IPS-20b (cell line): ENCODE measurements at regions not wholly inside any gene's neighbourhood (a gene's known extent, or its start where the extent isn't known, plus 50 kb on each side); places are given as distances from the start of the nearest gene placed in this dataset.

Source experiments
- H3K27ac ChIP-seq: one replicate; pipeline ENCODE4 v1.5.1; 2013; ENCODE audit warnings: low read length
- H3K27me3 ChIP-seq: 2 replicates; pipeline ENCODE4 v1.6.1; 2013; ENCODE audit warnings: mild to moderate bottlenecking, low read length, inconsistent platforms; ENCODE audit not compliant: insufficient read depth
- H3K36me3 ChIP-seq: 2 replicates; pipeline ENCODE4 v1.6.1; 2013; ENCODE audit warnings: low read depth, mild to moderate bottlenecking, inconsistent platforms, low read length, moderate library complexity; ENCODE audit not compliant: insufficient read depth
- H3K4me1 ChIP-seq: 2 replicates; pipeline ENCODE4 v1.6.1; 2013; ENCODE audit warnings: mild to moderate bottlenecking, control low read depth, inconsistent platforms, low read length, moderate library complexity; ENCODE audit not compliant: insufficient read depth
- H3K4me3 ChIP-seq: 2 replicates; pipeline ENCODE4 v1.5.1; 2013; ENCODE audit warnings: mild to moderate bottlenecking, low read length, inconsistent platforms
- H3K9ac ChIP-seq: 2 replicates; pipeline ENCODE4 v1.6.1; 2013; ENCODE audit warnings: low read depth, mild to moderate bottlenecking, inconsistent platforms, low read length, moderate library complexity
- H3K9me3 ChIP-seq: 2 replicates; pipeline ENCODE4 v1.6.1; 2013; ENCODE audit warnings: mild to moderate bottlenecking, low read depth, low read length, inconsistent platforms; ENCODE audit not compliant: insufficient read depth

- Histone ChIP-seq H3K4me1 (no peaks in the 10 kb centered on the region), H3K27me3 (no peaks in the 10 kb centered on the region), H3K36me3 (no peaks in the 10 kb centered on the region), H3K27ac (no peak overlapping the region), H3K9me3 (no peaks in the 10 kb centered on the region), H3K9ac (no peak overlapping the region), H3K4me3 (no peak overlapping the region)
Measured at GRCh38 chr16:79734721-79735120, 134.2 kb upstream of the MAF start.

GRCh38 chr16:79728923-79729240 lies 128.3 kb upstream of the MAF start:
- Histone ChIP-seq H3K9ac (no peak overlapping the region), H3K9me3 (no peaks in the 10 kb centered on the region), H3K27me3 (no peaks in the 10 kb centered on the region), H3K27ac (no peak overlapping the region), H3K36me3 (no peaks in the 10 kb centered on the region), H3K4me1 (no peaks in the 10 kb centered on the region), H3K4me3 (no peak overlapping the region)

DNA sequence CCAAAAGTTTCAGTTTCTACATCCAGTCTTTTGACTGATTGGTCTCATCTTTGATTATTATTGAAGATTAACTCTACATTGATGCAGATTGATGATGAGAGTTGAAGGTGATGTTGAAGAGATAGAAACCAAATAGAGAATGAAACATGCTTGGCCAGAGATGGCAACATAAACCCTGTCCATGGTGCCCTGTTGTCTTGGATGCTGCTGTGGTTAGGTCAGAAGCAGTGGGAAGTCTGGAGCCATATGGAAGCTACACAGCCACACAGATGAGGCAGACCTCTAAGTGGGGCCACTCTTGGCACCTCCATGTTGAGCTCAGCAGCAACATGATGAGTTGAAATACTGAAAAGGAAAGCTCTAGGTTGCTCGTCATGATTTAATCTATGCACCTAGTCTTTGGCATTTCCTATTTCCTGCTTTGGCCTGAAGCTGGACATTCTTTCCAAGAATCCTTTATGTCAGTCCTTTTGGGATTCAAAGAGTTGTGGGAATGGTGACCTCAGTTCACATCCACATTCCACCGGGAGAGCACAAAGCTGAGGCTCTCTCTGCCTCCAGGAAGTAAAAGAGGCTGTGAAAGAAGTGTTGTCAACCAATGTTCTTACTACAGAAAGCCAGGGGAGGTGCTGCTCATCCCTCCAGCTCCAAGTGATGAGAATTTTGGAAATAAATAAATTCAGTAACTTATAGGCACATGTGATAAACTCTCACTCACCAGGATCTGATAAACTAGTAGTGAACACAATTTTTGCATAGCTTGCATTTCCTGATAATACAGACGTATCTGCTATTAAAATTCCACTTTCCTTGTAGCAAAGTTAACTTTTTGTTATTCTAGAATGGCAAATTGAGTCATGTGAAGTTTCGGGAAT lies 127.7 kb upstream of the MAF start:
- no peaks in the 10 kb centered on the region for H3K36me3 ChIP-seq
- no peaks in the 10 kb centered on the region for H3K9me3 ChIP-seq
- no peaks in the 10 kb centered on the region for H3K27me3 ChIP-seq
- no peak overlapping the region for H3K27ac ChIP-seq
- no peak overlapping the region for H3K4me3 ChIP-seq
- H3K9ac ChIP-seq = no peak overlapping the region
- 0 out of 2 replicates have a peak, but pooled peaks cover 3% of the 10 kb centered on the region for H3K4me1 ChIP-seq

DNA sequence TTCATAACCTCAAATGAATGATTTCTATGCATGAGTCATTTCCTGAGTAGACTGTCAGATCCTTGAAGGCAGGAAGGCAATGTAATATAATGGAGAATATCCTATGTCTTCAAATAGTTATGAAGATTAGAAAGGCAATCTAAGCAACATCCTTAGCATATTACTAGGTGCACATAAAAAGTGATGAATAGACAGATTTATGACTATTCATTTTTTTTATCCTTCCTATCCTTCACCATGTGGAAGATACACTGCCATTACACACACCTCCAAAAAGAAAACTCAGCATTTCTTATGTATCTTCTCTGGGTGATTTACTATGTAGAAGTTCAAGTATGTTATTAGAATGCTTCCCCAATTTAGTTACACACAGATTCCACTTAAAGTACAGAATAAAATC lies 126.4 kb upstream of the MAF start:
- no peaks in the 10 kb centered on the region for H3K9me3 ChIP-seq
- no peak overlapping the region for H3K27ac ChIP-seq
- H3K36me3 ChIP-seq = no peaks in the 10 kb centered on the region
- 0 out of 2 replicates have a peak, but pooled peaks cover 3% of the 10 kb centered on the region for H3K4me1 ChIP-seq
- no peak overlapping the region for H3K4me3 ChIP-seq
- H3K9ac ChIP-seq = no peak overlapping the region
- H3K27me3 ChIP-seq = no peaks in the 10 kb centered on the region

- H3K36me3 ChIP-seq = no peaks in the 10 kb centered on the region
- no peak overlapping the region for H3K27ac ChIP-seq
Measured at GRCh38 chr16:79725051-79725450, 124.5 kb upstream of the MAF start.

DNA sequence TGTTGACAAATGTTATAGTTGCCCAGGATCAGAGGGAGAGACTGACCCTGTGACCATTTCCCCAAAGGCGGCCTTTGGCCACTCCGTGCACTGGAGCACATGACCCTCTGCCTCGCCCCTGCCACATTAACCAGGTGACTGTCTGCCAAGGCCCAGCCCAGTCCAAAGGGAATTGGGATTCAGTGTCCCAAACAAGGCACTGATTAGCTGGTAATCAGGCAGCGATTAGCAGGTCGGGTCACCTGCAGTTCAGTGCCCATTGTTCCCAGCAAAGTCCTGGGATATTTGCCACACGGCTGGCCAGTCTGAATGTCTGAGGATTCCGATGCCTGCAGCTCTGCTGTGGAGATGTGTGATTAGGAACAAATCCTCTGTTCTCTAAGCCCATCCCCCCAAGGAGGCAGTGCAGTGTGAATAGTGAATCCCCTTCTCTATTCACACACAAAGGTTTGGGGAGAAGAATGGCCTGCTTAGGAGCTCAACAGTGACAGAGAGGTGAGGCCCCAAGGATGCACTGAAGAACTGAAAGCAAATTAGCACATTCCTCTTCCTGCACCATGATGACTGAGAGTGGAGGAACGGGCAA lies 123.1 kb upstream of the MAF start:
- H3K9me3 ChIP-seq = no peaks in the 10 kb centered on the region
- H3K27me3 ChIP-seq = no peaks in the 10 kb centered on the region
- H3K4me1 ChIP-seq = 0 out of 2 replicates have a peak, but pooled peaks cover 3% of the 10 kb centered on the region
- no peak overlapping the region for H3K27ac ChIP-seq
- H3K9ac ChIP-seq = no peak overlapping the region
- H3K4me3 ChIP-seq = no peak overlapping the region
- no peaks in the 10 kb centered on the region for H3K36me3 ChIP-seq

More at GRCh38 chr16:79725051-79725450, 124.5 kb upstream of the MAF start:
- H3K4me3 ChIP-seq = no peak overlapping the region
- no peaks in the 10 kb centered on the region for H3K27me3 ChIP-seq
- H3K9me3 ChIP-seq = no peaks in the 10 kb centered on the region
- no peak overlapping the region for H3K9ac ChIP-seq
- H3K4me1 ChIP-seq = 0 out of 2 replicates have a peak, but pooled peaks cover 3% of the 10 kb centered on the region

GRCh38 chr16:79721270-79721669 lies 120.7 kb upstream of the MAF start:
- Histone ChIP-seq H3K9me3 (no peaks in the 10 kb centered on the region), H3K36me3 (no peaks in the 10 kb centered on the region), H3K9ac (no peak overlapping the region), H3K4me3 (no peak overlapping the region), H3K27me3 (no peaks in the 10 kb centered on the region), H3K27ac (no peak overlapping the region), H3K4me1 (0 out of 2 replicates have a peak, but pooled peaks cover 3% of the 10 kb centered on the region)

DNA sequence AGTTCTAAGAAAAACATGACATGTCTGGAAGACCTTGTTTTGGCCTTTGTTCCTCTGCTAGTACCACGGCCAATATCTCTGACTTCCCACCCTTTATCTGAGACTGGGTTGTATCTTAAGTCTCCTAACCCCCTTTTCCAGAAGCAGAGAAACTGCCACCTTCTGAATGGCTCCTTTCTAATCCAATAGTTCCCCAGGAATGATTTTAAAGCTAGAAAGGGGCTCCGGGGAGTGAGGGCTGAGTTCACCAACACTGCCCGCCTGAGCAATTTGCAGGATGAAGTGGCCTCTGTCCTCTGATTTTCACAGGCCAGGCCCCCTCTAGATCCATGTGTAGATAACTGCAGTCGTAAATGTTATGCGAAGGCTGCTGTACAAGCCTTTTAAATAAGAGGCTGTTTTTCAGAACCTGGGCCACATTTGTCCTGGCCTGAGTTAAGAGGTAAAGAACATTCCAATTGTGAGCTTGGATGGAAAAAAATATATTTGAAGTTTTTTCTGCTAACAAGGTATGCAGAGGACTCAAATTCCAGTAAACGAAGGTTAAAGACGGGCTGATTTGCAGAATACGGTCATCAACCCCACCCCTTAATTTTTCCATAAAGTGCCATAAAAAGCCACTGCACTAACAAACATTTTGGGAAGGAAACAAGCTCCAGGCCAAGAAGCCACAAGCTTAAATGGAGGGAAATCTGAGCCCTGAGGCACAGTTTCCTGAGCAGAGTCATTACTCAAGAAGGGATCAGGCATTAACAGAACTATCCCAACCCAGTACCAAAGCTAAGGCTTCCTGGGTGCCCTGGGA lies 117.0 kb upstream of the MAF start:
- no peak overlapping the region for H3K4me3 ChIP-seq
- no peaks in the 10 kb centered on the region for H3K4me1 ChIP-seq
- H3K9ac ChIP-seq = no peak overlapping the region
- H3K27me3 ChIP-seq = no peaks in the 10 kb centered on the region
- no peaks in the 10 kb centered on the region for H3K9me3 ChIP-seq
- no peaks in the 10 kb centered on the region for H3K36me3 ChIP-seq
- H3K27ac ChIP-seq = no peak overlapping the region

DNA sequence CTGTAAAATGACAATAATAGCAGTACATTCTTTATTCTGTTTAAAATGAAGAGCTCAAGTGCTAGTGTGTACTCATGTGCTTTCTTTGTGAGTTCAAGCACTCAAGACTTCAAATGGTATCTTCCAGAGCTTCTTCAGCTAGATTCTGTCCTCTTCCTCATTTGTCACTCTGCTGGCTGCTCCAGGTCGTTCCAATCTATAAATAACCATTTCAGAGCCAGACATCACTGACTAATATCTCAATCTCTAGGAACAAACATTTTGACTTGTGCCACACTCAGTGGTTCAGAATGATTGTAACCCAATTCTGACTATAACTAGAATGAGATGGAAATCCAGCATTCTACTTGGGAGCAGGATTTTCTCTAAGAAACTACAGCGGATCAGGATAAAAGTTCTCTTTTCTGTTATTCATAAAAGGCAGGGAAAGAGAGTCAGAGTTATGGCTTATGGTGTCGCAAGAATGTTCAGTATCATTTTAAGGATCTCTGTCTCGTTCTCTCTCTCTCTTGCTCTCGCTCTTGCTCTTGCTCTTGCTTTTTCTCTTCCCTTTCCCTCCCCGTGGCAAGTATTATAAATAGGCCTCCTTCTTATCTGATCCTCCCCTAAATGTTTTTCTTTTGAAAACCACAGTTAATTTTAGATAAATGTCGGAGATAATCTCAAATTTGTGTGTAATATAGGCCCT lies 116.3 kb upstream of the MAF start:
- Histone ChIP-seq H3K4me3 (no peak overlapping the region), H3K9me3 (no peaks in the 10 kb centered on the region), H3K4me1 (no peaks in the 10 kb centered on the region), H3K27me3 (no peaks in the 10 kb centered on the region), H3K36me3 (no peaks in the 10 kb centered on the region), H3K27ac (no peak overlapping the region), H3K9ac (no peak overlapping the region)

DNA sequence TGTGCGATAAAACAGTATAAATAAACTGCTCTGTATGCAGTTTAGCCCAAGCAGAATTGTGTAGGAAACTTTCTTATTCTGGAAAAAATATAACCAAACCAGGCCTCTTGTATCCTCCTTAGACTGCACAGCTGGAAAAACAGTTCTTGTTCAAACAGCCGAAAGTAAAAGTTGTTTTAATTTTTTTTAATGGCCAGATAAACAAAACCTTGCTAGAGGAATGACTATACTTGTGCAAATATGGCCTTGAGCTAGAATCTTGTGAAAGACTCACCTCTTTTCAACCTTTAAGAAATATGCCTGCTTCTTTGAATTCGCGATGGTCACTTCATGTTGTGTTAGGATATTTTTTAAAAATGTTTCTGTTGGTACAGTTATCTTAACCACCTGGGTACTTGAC lies 114.5 kb upstream of the MAF start:
- Histone ChIP-seq H3K36me3 (no peaks in the 10 kb centered on the region), H3K9me3 (no peaks in the 10 kb centered on the region), H3K27ac (no peak overlapping the region), H3K27me3 (no peaks in the 10 kb centered on the region), H3K9ac (no peak overlapping the region), H3K4me3 (no peak overlapping the region), H3K4me1 (no peaks in the 10 kb centered on the region)

DNA sequence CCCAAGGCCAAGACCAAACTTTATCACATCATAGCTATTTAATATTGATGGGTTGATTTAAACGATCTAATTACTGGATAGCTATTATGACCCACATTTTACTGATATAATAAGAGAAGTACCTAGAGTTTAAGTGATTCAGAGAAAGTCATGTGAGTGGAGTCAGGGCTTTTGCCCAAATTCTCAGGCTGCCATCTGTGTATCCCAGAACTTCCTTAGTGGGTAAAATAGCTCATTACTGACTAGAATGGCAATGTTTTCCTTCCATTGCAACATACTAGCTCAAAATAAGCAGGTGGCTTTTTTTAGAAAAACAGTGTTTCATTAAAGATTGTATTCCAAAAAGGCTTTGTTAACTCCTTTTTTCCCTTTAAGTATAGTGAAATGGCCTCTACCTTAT lies 113.9 kb upstream of the MAF start:
- Histone ChIP-seq H3K36me3 (no peaks in the 10 kb centered on the region), H3K9me3 (no peaks in the 10 kb centered on the region), H3K4me1 (no peaks in the 10 kb centered on the region), H3K4me3 (no peak overlapping the region), H3K27me3 (no peaks in the 10 kb centered on the region), H3K9ac (no peak overlapping the region), H3K27ac (no peak overlapping the region)
